Ammon's horn (tissue), 1 donor: ENCODE measurements at regions not wholly inside any gene's neighbourhood (a gene's known extent, or its start where the extent isn't known, plus 50 kb on each side); places are given as distances from the start of the nearest gene placed in this dataset.
"Not testable (repeated sequence)": the region's sequence is repeated elsewhere in the genome, so short reads cannot be mapped to it uniquely, and the experiment has no call there.

Experiments used
- DNase-seq: peaks from one replicate; pipeline ENCODE4 v3.0.0-alpha.2; 2016; ENCODE audit warnings: low spot score

DNA sequence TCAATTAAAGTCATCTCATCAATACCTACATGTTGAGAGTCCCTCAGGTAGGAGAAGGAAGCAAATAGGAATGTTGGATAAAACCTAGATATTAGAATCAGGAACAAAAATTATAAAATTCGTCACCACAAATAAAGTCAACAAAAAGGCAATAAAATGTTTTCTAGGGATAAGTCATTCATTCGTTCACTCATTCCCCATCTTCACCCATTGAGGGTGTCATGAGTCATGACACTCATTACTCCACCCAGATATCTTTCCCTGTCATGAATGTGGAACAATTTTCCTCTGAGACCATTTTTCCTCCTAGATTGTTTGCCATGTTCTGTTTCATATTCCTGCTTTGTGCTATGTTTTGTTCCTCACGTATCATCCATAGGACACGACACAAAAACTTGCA is 50.9 kb upstream of the OLIG3 start:
- no peak for DNase-seq

GRCh38 chr6:137547186-137547585 is 53.0 kb upstream of the OLIG3 start:
- no peak for DNase-seq

DNA sequence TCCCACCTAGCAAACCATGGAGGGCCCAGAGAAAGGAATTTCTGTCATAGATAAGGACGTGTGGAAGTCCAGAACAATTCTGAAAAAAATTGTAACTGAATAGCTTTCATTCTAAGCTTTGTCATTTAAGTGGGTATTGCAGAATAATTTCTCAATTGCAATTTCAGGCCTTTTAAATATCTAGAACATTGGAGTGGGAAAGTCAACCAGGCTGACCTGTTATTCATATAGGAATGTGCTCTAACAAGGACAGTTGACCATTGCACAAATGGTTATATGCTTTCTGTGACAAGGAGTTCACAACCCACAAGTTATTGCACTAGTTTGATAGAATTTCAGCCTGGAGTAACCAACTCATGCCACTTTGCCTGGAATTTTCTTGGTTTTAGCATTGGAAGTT is 53.4 kb upstream of the OLIG3 start:
- DNase-seq: no peak

DNA sequence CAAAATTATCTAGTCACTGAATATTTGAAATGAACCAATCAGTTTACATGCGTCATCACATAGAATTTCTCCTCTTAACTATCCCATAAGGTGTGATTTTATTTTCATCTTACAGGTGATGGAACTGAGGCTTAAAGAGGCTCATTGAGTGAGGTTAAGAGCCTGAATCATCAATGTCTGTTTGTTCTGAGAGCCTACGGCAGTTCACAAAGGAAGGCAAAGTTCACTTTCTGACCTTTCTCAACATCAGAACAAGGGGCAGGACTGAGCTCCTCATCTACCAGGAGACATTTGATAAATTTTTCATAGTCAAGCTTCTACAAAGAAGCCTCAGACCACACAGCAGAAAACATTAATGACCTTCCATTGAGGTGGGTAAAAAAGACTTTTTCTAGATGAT is 54.9 kb upstream of the OLIG3 start:
- no peak for DNase-seq

DNA sequence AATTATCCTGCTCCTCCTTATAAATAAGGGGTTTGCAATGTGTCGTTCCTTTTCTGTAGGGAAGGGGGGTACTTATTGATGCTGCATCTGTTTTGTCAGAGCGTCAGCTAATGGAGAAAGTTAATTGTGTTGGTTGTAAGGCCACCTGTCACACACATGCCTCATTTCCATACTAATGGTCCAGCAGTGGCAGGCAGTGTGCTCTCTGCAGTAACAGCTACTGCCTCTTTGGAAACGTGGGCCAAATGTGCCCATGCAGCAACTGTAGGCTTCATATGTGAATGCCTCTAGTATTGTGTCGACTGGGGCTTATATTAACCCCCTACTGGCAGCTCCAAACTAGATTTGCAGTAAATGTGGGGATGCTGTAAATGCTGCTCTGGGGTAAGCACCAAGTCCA is 56.3 kb upstream of the OLIG3 start:
- DNase-seq: no peak

GRCh38 chr6:137552146-137552545 is 58.0 kb upstream of the OLIG3 start:
- no peak for DNase-seq

DNA sequence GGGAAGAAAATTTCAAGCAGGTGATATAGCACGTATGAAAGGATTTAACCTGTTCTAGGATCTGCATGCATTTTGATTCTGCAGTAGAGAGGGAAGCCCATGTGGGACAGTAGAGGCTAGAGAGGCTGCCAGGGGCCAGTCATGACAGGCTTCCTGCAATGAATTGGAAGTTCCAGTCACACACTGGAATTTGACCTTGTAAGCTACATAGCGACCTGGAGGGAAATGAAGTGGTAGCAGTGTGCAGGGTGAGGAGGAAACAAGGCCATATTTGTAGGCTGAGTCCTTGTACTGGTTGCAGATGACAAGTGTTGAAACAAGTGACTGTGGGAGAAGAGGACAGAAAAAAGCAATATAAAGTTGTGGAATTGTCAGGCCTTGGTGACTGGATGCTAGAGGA is 58.6 kb upstream of the OLIG3 start:
- no peak for DNase-seq

GRCh38 chr6:137559521-137560183 is 65.5 kb upstream of the OLIG3 start:
- DNase-seq: not testable (repeated sequence)

GRCh38 chr6:137560184-137560563 is 66.0 kb upstream of the OLIG3 start:
- DNase-seq: no peak

GRCh38 chr6:137568067-137568466 is 73.9 kb upstream of the OLIG3 start:
- no peak for DNase-seq

DNA sequence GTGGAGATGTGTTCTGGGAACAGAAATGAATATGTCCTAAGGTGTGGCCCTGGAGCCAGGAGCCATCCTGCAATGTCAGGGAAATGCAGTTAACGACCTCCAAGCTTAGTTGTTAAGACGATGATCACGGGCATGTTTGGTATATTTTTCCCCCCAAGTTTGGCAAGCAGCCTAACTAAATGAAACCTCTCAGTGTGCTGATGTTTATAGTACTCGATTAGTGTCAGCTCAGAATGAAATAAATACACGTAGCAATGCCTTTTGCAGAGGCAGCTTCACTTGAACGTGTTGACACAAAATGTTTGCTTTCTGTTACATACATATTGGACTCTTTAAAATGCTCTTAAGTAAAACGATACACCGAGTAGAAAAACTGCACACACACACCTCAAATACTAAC is 76.2 kb upstream of the OLIG3 start:
- no peak for DNase-seq

DNA sequence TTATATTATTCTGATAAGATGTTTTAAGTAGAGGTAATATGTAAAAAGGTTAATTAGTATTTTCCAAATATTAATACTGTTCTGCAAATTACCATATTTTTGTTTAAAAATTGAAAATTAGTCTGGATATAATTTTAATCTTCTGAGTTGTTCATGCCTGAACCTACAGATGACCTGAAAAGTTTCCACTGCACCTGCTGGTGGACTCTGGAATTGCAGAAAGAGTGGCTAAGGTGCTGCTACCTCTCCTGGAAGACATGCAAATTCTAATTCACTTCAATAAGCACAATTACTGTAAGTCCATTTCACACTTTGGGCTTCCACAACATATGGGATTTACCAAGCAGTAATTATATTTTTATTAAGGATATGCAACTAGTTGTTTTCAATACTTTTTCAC is 77.7 kb upstream of the OLIG3 start:
- DNase-seq: no peak

GRCh38 chr6:137573739-137574138 is 79.5 kb upstream of the OLIG3 start:
- DNase-seq: no peak

DNA sequence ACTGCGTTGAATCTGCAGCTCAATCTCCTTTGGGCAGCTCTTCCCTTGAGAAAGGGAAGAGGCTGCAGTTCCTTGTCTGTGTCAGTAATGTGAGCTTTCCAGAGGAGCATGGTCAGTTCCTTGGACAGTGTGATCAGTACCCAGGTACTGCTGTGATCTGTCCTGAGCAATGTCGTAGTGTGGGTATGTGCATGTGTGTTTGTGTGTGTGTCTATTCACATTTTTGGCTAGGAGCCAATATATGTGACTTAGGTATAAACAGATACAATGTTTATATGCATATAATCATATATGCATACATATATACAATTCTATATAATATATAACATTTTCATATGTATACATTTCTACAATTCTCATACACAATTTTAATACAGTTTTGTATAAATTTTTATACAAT is 85.4 kb upstream of the OLIG3 start:
- no peak for DNase-seq

GRCh38 chr6:137581019-137581707 is 87.0 kb upstream of the OLIG3 start:
- peak; percentile 9 for DNase-seq

DNA sequence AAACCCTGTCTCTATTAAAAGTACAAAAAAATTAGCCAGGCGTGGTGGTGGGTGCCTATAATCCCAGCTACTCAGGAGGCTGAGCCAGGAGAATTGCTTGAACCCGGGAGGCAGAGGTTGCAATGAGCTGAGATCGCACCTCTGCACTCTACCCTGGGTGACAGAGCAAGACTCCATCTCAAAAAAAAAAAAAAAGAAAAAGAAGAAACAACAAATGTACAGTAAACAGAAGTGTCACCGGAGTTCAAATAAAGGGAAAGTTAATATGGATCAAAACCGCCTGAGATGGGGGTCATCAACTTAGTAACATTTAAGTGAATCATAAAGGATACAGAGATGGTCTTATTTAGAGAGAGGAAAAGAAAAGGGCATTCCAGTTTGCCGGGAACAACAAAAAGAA is 89.3 kb upstream of the OLIG3 start:
- not testable (repeated sequence) for DNase-seq

DNA sequence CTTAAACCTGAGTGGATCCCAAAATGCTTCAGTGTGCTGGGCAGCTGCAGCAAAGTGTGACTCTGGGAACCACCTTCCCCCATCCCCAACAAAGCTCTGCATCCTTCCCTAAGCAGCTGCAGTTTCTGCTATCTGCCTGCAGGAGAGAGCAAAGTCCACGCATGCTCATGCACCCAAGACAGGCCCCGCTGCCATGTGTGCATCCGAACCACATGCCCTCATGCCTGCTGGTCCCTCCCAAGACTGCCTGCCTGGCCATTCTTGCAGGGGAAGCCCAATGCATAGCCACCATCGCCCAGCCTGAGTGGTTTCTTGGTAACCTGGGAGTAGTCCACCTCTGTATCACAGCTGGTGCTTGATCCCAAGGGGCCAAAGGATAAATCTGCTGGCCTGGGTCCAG is 94.3 kb upstream of the OLIG3 start:
- no peak for DNase-seq

DNA sequence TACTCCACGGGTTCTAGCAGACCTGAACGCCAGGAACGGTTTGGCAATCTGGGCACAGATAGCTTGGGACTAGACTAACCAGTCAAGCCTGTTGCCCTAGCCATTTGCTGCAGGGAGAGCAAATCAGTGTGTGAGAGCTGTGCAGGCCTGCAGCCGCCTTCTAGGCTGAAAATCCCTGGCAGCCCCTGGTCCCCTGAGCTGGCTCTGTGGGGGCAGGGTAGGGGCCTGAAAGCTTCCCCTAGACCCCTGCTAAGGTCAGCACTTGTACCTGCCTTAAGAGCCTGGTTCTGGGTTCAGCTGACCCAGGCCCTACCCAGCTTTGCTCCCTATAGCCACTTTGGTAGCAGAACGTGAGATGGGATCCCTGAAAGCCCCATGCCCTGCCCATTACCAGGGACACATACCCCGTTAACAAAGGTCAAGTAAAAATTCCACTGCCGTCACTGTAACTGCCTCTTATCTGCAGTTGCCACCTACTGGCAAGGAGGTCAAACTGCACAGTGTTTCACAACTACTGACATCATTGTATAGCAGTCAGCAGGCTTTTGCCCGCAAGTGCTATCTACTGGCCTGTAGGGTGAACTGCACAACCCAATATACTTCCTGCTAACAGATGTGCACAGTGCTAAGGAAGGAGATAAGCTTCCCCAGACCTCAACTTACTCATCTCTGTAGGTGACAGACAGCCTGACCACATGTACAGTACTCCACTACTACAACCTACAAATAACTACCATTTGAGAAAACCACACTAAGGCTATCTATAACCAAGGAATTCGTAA is 95.1 kb upstream of the OLIG3 start:
- DNase-seq: no peak

GRCh38 chr6:137590684-137591083 is 96.5 kb upstream of the OLIG3 start:
- DNase-seq: no peak

- no peak for DNase-seq
These were observed 107.3 kb upstream of the OLIG3 start for GRCh38 chr6:137601471-137601870.

DNA sequence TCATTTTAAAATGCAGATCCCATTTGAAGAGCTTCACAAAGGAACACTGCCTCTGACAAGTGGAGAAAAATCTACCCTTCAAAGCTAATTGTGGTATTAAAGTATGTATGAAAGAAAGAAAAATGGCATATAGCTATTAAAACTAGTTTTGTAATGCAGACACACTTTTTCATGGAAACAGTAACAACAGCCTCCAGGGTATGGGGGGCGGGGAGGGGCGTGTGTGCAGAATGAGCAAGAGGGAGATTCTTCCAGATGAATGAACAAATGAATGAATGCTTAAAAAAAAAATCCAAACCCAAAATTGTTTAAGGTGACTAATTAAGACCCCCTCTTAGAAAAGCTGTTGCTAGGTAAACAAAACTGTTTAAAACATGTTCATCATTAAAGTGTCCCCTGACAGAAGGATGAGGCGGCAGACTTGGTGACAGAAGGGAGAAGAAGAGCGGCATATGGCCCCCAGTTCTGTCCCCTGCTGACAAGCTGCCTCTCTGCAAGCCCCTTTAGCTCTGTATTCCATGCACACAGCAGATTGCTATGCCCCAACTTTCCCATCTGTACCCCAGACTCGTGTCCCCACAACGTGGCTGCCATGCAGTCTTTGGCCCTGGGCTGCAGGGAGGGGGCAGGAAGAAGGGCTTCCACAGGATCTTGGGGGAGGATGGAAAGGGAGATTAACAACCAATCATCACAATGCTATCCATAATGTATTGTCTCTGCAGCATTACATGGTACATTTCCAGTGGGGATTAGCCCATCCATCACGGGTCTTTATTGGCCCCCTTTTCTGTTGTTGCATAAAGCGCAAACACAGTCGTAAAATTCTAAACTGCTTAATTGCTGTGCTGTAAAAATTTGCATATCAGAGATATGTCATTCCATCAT is 108.4 kb upstream of the OLIG3 start:
- DNase-seq: no peak

DNA sequence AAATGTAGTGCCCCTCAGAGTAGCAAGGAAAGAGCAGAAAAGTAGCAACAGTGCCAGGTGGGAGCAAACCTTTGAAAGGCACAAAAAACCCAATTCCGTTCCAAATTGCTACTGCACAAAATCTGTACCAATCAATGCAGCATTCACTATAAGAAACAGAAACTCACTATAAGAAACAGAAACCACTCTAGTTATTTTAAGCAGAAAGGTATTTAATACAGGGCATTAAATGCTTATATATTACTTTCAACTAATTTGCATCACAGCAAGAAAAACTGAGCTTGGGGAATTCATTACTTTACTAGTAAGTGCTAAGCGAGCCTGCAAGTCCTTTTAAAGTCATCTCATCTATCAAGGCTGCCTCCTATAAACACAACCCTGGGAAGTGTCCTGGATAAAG is 116.5 kb upstream of the OLIG3 start:
- DNase-seq: no peak
